Amniotic epithelial cell (primary cell): ENCODE measurements at regions not wholly inside any gene's neighbourhood (a gene's known extent, or its start where the extent isn't known, plus 50 kb on each side); places are given as distances from the start of the nearest gene placed in this dataset.
"Not testable (repeated sequence)": the region's sequence is repeated elsewhere in the genome, so short reads cannot be mapped to it uniquely, and the experiment has no call there.

Source experiments
- DNase-seq: peaks from one replicate; pipeline ENCODE4 v3.0.0-alpha.2; 2010; ENCODE audit warnings: low read depth

DNA sequence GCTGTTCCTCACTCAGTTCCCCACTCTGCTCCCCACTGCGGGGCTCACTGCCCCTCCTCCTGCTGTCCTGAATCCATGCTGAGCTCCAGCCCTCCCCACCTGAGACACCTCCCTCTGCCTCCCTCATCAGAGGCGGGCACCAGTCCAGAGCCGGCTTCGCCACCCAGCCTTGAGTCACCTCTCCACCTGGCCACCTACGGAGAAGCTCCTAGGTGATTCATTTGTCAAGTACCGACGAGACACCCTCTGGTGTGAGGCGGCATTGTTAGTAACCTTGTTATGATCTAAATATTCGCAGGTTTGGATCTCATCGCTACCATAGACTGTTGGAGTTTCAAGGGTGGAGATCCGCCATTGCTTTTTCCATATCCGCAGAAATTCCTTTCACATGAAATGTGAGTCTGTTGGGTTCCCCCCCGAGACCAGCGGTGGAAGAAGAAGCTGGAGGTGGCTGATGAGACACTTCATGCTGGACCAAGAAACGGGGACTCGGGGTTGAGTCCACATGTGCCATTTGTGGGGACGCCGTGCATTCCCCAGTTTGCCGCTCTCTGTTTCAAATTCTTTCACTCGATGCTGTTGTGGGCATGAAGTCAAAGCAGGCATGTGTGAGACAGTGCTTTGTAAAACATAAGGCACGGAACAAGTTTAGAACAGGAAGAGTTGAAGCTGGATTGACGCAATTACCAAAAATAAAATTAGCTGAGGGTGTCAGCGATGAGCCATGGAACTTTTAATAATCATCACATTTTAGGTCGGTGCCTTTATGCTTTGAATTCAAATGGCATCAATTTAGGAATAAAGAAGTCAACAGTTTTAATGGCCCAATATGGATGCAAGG lies 259.8 kb upstream of the HDAC4 start:
- no peak for DNase-seq

DNA sequence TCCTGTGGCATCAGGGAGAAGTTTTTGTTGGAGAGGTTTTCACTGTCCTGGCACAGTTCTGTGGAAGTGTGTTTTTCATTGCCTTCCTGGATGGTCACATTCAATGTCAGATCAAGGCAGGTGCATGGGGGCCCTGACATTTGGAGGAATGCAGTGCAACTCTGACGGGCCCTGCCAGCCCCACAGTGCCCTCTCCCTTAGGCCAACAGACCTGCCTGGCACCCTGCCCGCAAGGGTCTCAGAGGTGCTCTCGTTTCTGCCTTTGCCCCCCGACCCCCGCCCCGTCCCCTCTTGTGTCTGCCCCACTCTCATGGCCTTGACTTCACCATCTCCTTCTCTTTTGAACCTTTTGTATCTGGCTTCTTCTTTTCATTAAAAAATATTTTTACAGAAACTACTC lies 257.2 kb upstream of the HDAC4 start:
- DNase-seq = no peak

DNA sequence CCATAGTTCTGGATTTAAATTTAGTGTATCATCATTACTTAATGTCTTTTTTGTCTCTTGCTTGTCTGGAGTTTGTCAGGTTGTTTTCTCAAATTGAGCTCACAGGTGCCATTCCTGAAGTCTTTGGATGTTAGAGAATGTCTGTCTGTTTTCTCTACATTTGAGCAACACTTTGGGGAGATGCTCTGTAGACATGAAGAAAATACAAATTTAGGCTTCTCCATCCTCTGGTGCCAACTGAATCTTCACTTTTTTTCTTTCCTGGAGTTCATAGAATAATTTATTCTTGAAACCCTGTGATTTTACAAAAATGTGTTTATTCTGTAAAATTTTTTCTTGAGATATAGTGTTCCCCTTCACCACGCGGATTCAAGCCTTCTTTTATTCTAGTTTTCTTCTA lies 256.4 kb upstream of the HDAC4 start:
- no peak for DNase-seq

- DNase-seq = no peak
Observed at GRCh38 chr2:239654266-239654665, 253.4 kb upstream of the HDAC4 start.

DNA sequence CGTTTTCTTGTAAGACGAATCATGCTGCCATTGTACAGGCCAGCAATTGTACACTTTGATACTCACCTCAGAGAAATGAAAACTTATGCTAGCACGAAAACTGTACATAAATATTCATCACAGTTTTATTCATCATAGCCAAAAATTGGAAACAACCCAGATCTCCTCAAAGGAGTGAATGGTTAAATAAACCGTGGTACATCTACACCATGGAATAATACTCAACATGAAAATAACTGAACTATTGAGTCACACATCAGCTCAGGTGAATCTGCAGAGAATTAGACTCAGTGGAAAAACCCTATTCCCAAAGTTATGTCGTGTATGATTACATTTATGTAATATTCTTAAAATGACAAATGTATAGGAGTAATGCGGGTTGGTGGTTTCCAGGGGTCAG lies 251.0 kb upstream of the HDAC4 start:
- DNase-seq = no peak

DNA sequence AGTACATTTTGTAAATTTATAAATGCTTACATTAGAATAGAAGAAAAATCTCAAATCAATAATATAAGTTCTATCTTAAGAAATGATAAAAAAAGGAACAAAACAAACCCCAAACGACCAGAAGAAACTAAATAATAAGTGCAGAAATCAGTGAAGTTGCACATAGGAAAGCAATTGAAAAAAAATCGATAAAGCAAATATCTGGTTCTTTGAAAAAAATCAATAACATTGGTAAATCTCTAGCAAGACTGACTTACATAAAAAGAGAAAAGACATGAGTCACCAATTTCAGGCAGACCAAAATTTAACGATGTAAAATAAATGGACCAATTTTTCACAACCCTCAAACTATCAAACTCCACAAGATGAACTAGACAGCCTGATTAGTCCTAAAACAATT lies 249.9 kb upstream of the HDAC4 start:
- DNase-seq = no peak

- DNase-seq = no peak
Observed at GRCh38 chr2:239649309-239649708, 248.5 kb upstream of the HDAC4 start.

DNA sequence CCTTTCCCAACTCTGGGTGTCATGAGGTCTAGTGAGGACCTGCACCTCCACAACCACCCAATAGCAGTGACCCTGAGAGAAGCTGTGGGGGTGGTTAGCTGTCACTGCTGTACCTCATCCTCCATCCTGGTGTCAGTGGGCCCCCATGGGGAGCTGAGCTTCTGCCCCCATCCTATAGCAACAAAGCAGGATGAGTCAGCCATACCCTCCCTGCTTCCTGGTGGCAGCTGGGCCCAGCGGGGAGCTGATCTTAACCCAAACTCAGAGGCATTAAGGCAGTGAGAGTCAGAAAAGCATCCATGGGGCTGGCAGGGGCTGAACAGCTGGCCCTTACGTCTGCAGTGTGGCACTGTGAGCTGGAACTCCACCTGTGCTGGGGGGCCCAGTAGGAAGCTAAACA lies 247.8 kb upstream of the HDAC4 start:
- DNase-seq = no peak

GRCh38 chr2:239647052-239647819 lies 246.4 kb upstream of the HDAC4 start:
- DNase-seq = no peak

GRCh38 chr2:239646184-239646583 lies 245.4 kb upstream of the HDAC4 start:
- DNase-seq = no peak

- DNase-seq = not testable (repeated sequence)
Observed at GRCh38 chr2:239644594-239644993, 243.8 kb upstream of the HDAC4 start.

GRCh38 chr2:239644011-239644410 lies 243.2 kb upstream of the HDAC4 start:
- peak; percentile 17 for DNase-seq

DNA sequence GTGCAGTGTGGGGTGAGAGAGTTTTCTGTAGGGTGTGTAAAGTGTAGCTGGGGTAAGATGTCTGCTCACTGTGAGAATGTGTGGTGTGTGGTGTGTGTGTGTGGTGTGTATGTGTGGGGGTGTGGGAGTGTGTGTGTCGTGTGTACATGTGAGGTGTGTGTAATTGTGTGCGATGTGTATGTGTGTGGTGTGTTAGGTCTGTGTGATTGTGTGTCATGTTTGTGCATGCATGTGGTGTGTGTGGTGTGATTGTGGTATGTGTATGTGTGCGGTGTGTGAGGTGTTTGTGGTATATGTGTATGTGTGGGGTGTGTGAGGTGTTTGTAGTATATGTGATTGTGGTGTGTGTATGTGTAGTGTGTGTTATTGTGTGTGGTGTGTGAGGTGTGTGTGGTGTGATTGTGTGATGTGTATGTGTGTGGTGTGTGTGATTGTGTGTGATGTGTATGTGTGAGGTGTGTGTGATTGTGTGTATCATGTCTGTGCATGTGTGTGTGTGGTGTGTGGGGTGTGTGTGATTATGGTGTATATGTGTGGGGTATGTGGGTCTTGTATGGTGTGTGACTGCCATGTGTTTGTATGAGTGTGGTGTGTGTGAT lies 241.7 kb upstream of the HDAC4 start:
- DNase-seq = no peak

- not testable (repeated sequence) for DNase-seq
Observed at GRCh38 chr2:239641904-239642303, 241.1 kb upstream of the HDAC4 start.

- DNase-seq = no peak
Observed at GRCh38 chr2:239640676-239641578, 240.1 kb upstream of the HDAC4 start.

DNA sequence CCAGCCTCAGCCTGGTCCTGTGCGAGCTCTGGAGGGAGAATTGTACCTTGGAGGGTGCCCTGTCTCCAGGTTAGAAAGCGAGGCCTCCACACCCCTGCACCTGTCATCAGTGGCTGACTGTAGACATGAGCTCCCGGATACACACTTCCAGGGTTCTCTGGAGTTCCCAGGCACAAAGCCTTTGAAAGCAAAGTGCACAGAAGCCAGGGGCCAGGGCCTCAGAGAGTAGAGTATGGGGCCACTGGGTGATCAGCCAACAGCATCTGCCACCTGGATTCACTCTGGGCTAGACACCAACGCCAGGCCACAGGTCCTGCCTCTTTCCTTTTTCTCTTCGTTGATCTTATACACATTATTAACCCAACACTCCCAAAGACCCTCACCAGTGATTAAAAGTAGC lies 239.4 kb upstream of the HDAC4 start:
- DNase-seq = no peak

GRCh38 chr2:239639421-239640185 lies 238.8 kb upstream of the HDAC4 start:
- no peak for DNase-seq

DNA sequence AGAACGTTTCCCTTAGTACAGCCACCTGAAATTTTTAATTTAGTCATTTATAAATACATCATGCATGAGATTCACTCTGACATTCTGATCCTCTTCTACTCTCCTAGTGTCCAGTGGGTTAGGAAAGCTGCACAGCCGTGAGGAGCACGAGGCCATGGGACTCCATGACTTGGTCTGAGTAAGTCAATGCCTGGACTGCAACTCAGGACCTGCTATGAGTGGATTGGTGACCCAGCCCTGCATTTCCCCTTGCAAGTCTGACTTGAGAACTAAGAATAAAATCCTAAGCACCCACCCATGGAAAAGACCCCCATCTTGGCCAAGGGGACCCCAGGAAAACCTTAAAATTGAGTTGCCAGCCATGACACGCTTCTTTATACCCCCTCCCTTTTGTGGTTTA lies 237.6 kb upstream of the HDAC4 start:
- no peak for DNase-seq

GRCh38 chr2:239636808-239637207 lies 236.0 kb upstream of the HDAC4 start:
- no peak for DNase-seq

- DNase-seq = no peak
Observed at GRCh38 chr2:239634769-239635168, 233.9 kb upstream of the HDAC4 start.

DNA sequence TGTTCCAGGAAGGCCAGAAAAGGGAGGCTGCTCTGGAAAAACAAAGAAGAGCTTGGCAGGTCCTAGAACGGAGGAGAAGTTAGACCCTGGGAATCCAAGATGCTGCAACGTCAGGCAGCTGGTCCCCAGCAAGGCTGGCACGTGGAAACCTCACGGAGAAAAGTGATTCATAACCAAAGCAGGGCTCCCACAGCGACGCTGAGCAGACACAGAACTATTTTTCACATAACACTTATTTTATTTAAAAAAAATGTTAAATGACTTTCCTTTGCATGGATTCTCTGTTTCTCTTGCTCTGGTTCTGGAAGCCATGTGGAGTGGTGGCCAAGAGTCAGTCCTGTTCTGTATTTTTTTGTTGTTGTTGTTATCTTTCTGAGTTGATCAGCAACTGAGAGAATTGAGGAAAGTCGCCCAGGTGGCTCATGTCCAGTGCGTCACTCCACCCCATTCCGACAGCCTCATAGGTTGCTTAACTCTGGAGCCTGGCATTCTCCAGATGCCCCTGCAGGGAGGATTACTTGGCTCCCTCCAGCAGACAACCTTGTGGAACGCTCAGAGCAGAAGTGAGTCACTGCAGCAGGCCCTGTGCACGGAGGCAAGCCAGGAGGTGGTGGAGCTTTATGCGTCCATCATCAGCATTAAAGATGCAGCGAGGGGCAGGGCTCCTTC lies 229.9 kb upstream of the HDAC4 start:
- DNase-seq = peak; percentile 61
